ENCODE measurements at regions not wholly inside any gene's neighbourhood (a gene's known extent, or its start where the extent isn't known, plus 50 kb on each side); places are given as distances from the start of the nearest gene placed in this dataset.

- Histone ChIP-seq H3K27me3 (ENCODE audit: control insufficient read depth in 2 of 2, insufficient read depth in 2 of 2, low read length in 2 of 2) (no peaks in the 10 kb centered on the region), H3K4me1 (ENCODE audit: control insufficient read depth, extremely low read depth, insufficient read depth, low read length) (no peaks in the 10 kb centered on the region), H3K36me3 (ENCODE audit: control insufficient read depth in 2 of 2, extremely low read depth in 1 of 2, insufficient read depth in 2 of 2, low read length in 2 of 2) (no peaks in the 10 kb centered on the region), H3K79me2 (ENCODE audit: control insufficient read depth, insufficient read depth, low read length) (no peaks in the 10 kb centered on the region), H3K27ac (ENCODE audit: insufficient read depth, low read depth, low read length) (no peak overlapping the region), H3K9me1 (replicated peaks; ENCODE audit: control insufficient read depth, extremely low read depth, insufficient read depth, low read length) (no peaks in the 10 kb centered on the region), H3K9me3 (replicated peaks; ENCODE audit: control insufficient read depth, insufficient read depth, low read length) (no peaks in the 10 kb centered on the region), H3K9ac (replicated peaks; ENCODE audit: extremely low read depth, insufficient read depth, low read length) (no peak overlapping the region), H3K4me2 (ENCODE audit: insufficient read depth, low read length) (no peak overlapping the region), H2AFZ (ENCODE audit: low read depth, low read length) (no peak overlapping the region), H3K4me3 (replicated peaks in 1 of 3; ENCODE audit: insufficient read depth in 1 of 3, low read depth in 1 of 3, low read length in 3 of 3) (no peak overlapping the region), H4K20me1 (replicated peaks; ENCODE audit: control insufficient read depth, extremely low read depth, insufficient read depth, low read length) (no peaks in the 10 kb centered on the region)
- CTCF ChIA-PET = interaction anchor here (0.6 kb wide), 1 partner anchor 1115 kb away, joined by 3 read pairs; no protein-coding TSS in a partner anchor
- DNase-seq (ENCODE audit: low read depth, low spot score) (no peak), FAIRE-seq (no peak)
- BruUV-seq (replicated peaks) = no TSS peak
- TF ChIP-seq POLR2A (IDR thresholded peaks at IDR 0.05; ENCODE audit: low read depth, low read length) = no peak
- no peak for TF ChIP-seq FOS (IDR thresholded peaks at IDR 0.05; ENCODE audit: borderline replicate concordance, insufficient read depth, low read length)
- no peak for TF ChIP-seq GATA2 (IDR thresholded peaks at IDR 0.05; ENCODE audit: insufficient read depth, insufficient read length, low read depth, low read length)
- TF ChIP-seq MAX (IDR thresholded peaks at IDR 0.05; ENCODE audit: insufficient read depth, insufficient read length) = no peak
- TF ChIP-seq EZH2 (IDR thresholded peaks at IDR 0.05; ENCODE audit: borderline replicate concordance, low read depth, low read length, severe bottlenecking) = no peak
- no peak for TF ChIP-seq MYC (IDR thresholded peaks at IDR 0.05; ENCODE audit: low read depth, low read length)
- TF ChIP-seq POLR2AphosphoS5 (IDR thresholded peaks at IDR 0.05; ENCODE audit: insufficient read depth, low read depth, low read length) = no peak
- no peak for TF ChIP-seq CTCF (IDR thresholded peaks at IDR 0.05; ENCODE audit: extremely low read depth in 1 of 2, insufficient read depth in 1 of 2, low read depth in 1 of 2, low read length in 2 of 2)
- intact Hi-C loops (cut with micrococcal nuclease) = no loop called here
- POLR2A ChIA-PET = no interaction called here
- dilution Hi-C loops (cut with MboI; ENCODE audit: extremely low pct_ligation_motif_present, low sequenced_read_pairs) = no loop called here
Measured at GRCh38 chr4:19156786-19157185, 1094.9 kb upstream of the SLIT2 start.

Data from endothelial cell of umbilical vein (primary cell).